BJ (cell line): ENCODE measurements at regions not wholly inside any gene's neighbourhood (a gene's known extent, or its start where the extent isn't known, plus 50 kb on each side); places are given as distances from the start of the nearest gene placed in this dataset.

ENCODE experiments used
- CTCF ChIA-PET: fragments of 350-600 bp; formaldehyde crosslinking; extraction: SDS; loops from one replicate; lab custom pipeline; 2021; ENCODE audit warnings: antibody characterized with exemption, inconsistent platforms; lab: Yijun Ruan, JAX
- POLR2A ChIA-PET: fragments of 300-600 bp; sonication (Branson Sonifier 250); formaldehyde crosslinking; extraction: SDS; loops from one replicate; lab custom pipeline; 2021; ENCODE audit warnings: antibody characterized with exemption; lab: Charles Lee
- DNase-seq: peaks from one replicate; pipeline ENCODE4 v3.0.0-alpha.2; 2011; ENCODE audit warnings: low read depth
- H3K27me3 ChIP-seq: 2 replicates; pipeline ENCODE4 v1.6.0; 2011; ENCODE audit warnings: low read length; ENCODE audit not compliant: control insufficient read depth, insufficient read depth
- H3K36me3 ChIP-seq: 2 replicates; pipeline ENCODE4 v1.5.1; 2011; ENCODE audit warnings: low read length; ENCODE audit not compliant: control insufficient read depth, insufficient read depth
- H3K4me3 ChIP-seq: 2 replicates; pipeline ENCODE4 v1.5.1; 2011; ENCODE audit warnings: low read depth, mild to moderate bottlenecking, control low read depth, low read length
- TF ChIP-seq, protein P1 (sequence below): IDR thresholded peaks from 2 replicates; pipeline ENCODE4 v1.5.1; 2011; ENCODE audit warnings: low read depth, mild to moderate bottlenecking, control low read depth, inconsistent platforms, low read length, moderate library complexity; ENCODE audit not compliant: insufficient read depth

DNA sequence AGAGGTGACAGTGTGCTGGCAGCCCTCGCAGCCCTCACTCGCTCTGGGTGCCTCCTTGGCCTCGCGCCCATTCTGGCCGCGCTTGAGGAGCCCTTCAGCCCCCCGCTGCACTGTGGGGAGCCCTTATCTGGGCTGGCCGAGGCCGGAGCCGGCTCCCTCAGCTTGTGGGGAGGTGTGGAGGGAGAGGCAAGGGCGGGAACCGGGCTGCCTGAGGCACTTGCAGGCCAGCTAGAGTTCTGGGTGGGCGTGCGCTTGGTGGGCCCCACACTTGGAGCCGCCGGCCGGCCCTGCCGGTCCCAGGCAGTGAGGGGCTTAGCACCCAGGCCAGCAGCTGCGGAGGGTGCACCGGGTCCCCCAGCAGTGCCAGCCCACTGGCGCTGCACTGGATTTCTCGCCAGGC is 1480.9 kb upstream of the SLC39A10 start:
- Histone ChIP-seq H3K4me3 (no peak overlapping the region), H3K27me3 (no peaks in the 10 kb centered on the region), H3K36me3 (no peaks in the 10 kb centered on the region)
- DNase-seq: no peak
- ChIA-PET POLR2A (no interaction called here), CTCF (no interaction called here)
- TF ChIP-seq, protein P1, sequence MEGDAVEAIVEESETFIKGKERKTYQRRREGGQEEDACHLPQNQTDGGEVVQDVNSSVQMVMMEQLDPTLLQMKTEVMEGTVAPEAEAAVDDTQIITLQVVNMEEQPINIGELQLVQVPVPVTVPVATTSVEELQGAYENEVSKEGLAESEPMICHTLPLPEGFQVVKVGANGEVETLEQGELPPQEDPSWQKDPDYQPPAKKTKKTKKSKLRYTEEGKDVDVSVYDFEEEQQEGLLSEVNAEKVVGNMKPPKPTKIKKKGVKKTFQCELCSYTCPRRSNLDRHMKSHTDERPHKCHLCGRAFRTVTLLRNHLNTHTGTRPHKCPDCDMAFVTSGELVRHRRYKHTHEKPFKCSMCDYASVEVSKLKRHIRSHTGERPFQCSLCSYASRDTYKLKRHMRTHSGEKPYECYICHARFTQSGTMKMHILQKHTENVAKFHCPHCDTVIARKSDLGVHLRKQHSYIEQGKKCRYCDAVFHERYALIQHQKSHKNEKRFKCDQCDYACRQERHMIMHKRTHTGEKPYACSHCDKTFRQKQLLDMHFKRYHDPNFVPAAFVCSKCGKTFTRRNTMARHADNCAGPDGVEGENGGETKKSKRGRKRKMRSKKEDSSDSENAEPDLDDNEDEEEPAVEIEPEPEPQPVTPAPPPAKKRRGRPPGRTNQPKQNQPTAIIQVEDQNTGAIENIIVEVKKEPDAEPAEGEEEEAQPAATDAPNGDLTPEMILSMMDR: no peak

DNA sequence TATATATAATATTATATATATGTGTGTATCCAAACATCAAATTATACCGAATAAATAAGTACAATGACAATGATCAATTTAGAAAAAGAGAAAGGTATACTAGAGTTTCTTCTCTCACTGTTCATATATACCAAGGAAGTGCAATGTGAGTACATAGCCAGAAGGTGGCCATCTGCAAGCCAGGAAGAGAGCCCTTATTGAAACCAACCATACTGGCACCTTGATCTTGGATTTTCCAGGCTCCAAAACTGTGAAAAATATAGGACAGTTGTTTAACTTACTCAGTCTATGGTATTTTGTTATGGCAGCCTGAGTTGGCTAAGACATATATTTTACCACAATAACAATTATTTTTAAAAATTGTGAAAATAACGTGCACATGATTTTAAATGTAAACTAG is 1490.2 kb upstream of the SLC39A10 start:
- ChIA-PET POLR2A (no interaction called here), CTCF (no interaction called here)
- no peak overlapping the region for H3K4me3 ChIP-seq
- no peaks in the 10 kb centered on the region for H3K27me3 ChIP-seq
- no peaks in the 10 kb centered on the region for H3K36me3 ChIP-seq
- TF ChIP-seq, protein P1: peak; percentile 30
- DNase-seq: no peak

DNA sequence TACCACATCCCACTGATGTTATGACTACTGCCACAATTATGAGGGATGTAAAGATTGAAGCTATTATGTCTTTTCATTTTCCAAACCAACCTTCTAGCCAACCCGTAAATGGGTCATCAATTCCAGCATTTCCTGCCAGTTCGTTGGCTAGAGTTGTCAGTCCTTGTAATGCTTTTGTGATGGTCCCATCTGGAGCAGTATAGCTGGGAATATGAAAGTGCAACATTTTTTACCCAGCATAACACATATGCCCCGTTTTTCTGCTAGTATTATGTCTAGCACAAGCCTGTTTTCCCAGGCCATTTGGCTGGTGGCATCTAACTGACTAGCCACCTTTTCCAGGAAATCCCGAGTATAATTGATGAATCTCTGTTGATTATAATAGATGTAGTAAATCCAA is 1501.6 kb upstream of the SLC39A10 start:
- TF ChIP-seq, protein P1: no peak
- Histone ChIP-seq H3K4me3 (no peak overlapping the region), H3K27me3 (no peaks in the 10 kb centered on the region), H3K36me3 (no peaks in the 10 kb centered on the region)
- DNase-seq: no peak
- ChIA-PET CTCF (interaction anchor here (0.6 kb wide), 1 partner anchor 10 kb away, joined by 3 read pairs; no protein-coding TSS in a partner anchor), POLR2A (no interaction called here)

DNA sequence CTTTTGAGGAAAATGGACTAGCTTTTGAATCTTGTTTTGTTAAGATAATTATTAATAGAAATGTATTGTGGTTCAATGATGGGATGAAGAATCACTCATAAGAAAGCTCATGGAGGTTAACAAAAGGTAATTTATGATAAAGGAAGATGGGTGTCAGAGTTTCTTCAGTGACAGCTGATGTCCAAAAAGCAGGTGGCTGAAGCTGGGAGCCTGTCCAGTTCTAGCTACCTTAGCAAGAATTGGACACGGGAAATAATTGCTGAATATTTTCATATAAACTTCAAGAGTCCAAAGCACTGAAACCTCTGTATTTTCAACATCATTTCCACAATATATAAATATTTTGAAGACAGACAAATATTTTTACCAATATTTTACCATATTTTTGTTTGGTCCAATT is 1505.8 kb upstream of the SLC39A10 start:
- ChIA-PET CTCF (interaction anchor here (0.5 kb wide), 1 partner anchor 718 kb away, joined by 3 read pairs; no protein-coding TSS in a partner anchor), POLR2A (no interaction called here)
- no peak overlapping the region for H3K4me3 ChIP-seq
- H3K36me3 ChIP-seq: no peaks in the 10 kb centered on the region
- no peak for DNase-seq
- no peaks in the 10 kb centered on the region for H3K27me3 ChIP-seq
- TF ChIP-seq, protein P1: no peak

DNA sequence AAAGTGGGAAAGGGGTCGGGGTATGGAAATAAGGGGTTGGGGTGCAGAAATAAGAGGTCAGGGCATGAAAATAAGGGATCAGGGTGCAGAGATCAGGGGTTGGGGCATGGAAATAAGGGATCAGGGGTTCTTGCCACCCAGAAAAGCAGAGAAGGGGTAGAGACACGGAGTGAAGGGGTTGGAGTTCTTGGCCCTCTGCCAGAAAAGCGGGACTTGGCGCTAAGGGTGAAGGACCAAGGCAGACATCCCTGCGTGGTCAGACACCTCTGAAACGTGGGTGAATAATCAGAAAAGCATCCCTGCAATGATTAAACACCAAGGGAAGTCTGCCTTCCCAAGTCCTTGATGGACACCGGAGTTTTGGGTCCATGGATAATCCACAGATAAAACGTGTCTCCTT is 1521.6 kb upstream of the SLC39A10 start:
- H3K4me3 ChIP-seq: no peak overlapping the region
- CTCF ChIA-PET: no interaction called here
- TF ChIP-seq, protein P1: no peak
- no peak for DNase-seq
- POLR2A ChIA-PET: no interaction called here
- no peaks in the 10 kb centered on the region for H3K36me3 ChIP-seq
- H3K27me3 ChIP-seq: no peaks in the 10 kb centered on the region
